CD14-positive monocyte (primary cell): ENCODE measurements at regions not wholly inside any gene's neighbourhood (a gene's known extent, or its start where the extent isn't known, plus 50 kb on each side); places are given as distances from the start of the nearest gene placed in this dataset.

Experiments
- DNase-seq, 3 donors: peaks; one replicate each; pipeline ENCODE4 v3.0.0-alpha.2; 2011 to 2022
- H2AFZ ChIP-seq: 2 replicates; pipeline ENCODE4 v1.6.0; 2012; ENCODE audit warnings: mild to moderate bottlenecking, low read depth, low read length, inconsistent platforms; ENCODE audit not compliant: insufficient read depth, poor library complexity, severe bottlenecking
- H3K27ac ChIP-seq, 2 donors: 1 replicate in 1 of 2; 2 replicates in 1 of 2; pipeline ENCODE4 v1.5.1; 2012 to 2013; ENCODE audit warnings: low read length in 2 of 2, control low read depth in 1 of 2, inconsistent platforms in 1 of 2, low read depth in 1 of 2, mild to moderate bottlenecking in 1 of 2
- H3K27me3 ChIP-seq, 2 donors: one replicate each; pipeline versions ENCODE4 v1.6.0 to v1.6.1; 2011 to 2013; ENCODE audit warnings: low read length in 2 of 2; ENCODE audit not compliant: control insufficient read depth in 2 of 2, insufficient read depth in 2 of 2
- H3K36me3 ChIP-seq, 2 donors: replicated peaks in 1 of 2; 1 replicate in 1 of 2; 2 replicates in 1 of 2; pipeline versions ENCODE4 v1.5.1 to v1.6.1; 2012 to 2013; ENCODE audit warnings: low read length in 2 of 2, control low read depth in 1 of 2, inconsistent platforms in 1 of 2, mild to moderate bottlenecking in 1 of 2; ENCODE audit not compliant: insufficient read depth in 2 of 2, control insufficient read depth in 1 of 2
- H3K4me1 ChIP-seq, 2 donors: 1 replicate in 1 of 2; 2 replicates in 1 of 2; pipeline versions ENCODE4 v1.5.1 to v1.6.1; 2012 to 2013; ENCODE audit warnings: low read length in 2 of 2, control low read depth in 1 of 2, inconsistent platforms in 1 of 2, mild to moderate bottlenecking in 1 of 2, moderate library complexity in 1 of 2; ENCODE audit not compliant: insufficient read depth in 2 of 2, control insufficient read depth in 1 of 2
- H3K4me2 ChIP-seq: replicated peaks from 2 replicates; pipeline ENCODE3; 2012; ENCODE audit warnings: low read length, moderate library complexity, mild to moderate bottlenecking; ENCODE audit not compliant: poor library complexity, severe bottlenecking; ENCODE audit errors: extremely low read depth
- H3K4me3 ChIP-seq, 3 experiments: fragments of 200-600 bp in 1 of 3; sonication (generic) in 1 of 3; replicated peaks in 1 of 3; 1 replicate in 2 of 3; 2 replicates in 1 of 3; pipeline ENCODE4 v1.5.1; 2011 to 2013; ENCODE audit warnings: low read length in 3 of 3, mild to moderate bottlenecking in 3 of 3, control low read depth in 2 of 3, low read depth in 2 of 3, inconsistent platforms in 1 of 3, moderate library complexity in 1 of 3
- H3K79me2 ChIP-seq: 2 replicates; pipeline ENCODE4 v1.6.0; 2012; ENCODE audit warnings: mild to moderate bottlenecking, control low read depth, inconsistent platforms, low read length, moderate library complexity; ENCODE audit not compliant: insufficient read depth
- H3K9ac ChIP-seq: 2 replicates; pipeline ENCODE4 v1.6.0; 2017; ENCODE audit warnings: low read length, mild to moderate bottlenecking; ENCODE audit not compliant: insufficient read depth, poor library complexity, severe bottlenecking
- H3K9me3 ChIP-seq, 2 donors: replicated peaks in 1 of 2; 1 replicate in 1 of 2; 2 replicates in 1 of 2; pipeline versions ENCODE4 v1.5.1 to v1.6.1; 2012 to 2013; ENCODE audit warnings: low read length in 2 of 2, control low read depth in 1 of 2; ENCODE audit not compliant: control insufficient read depth in 1 of 2, insufficient read depth in 1 of 2
- H4K20me1 ChIP-seq: 2 replicates; pipeline ENCODE4 v1.6.0; 2012; ENCODE audit warnings: mild to moderate bottlenecking, low read length, control low read depth, moderate library complexity; ENCODE audit not compliant: insufficient read depth
- H3K27ac Mint-ChIP-seq, 7 donors: one replicate each; pipeline ENCODE4 v1.8.0; 2020; ENCODE audit warnings: mild to moderate bottlenecking in 7 of 7, mixed read lengths in 7 of 7, moderate library complexity in 6 of 7, inconsistent platforms in 2 of 7
- H3K27me3 Mint-ChIP-seq, 3 donors: one replicate each; pipeline ENCODE4 v1.8.0; 2021 to 2022; ENCODE audit warnings: low read depth in 3 of 3, mild to moderate bottlenecking in 3 of 3, mixed read lengths in 3 of 3, moderate library complexity in 3 of 3, inconsistent platforms in 1 of 3
- H3K36me3 Mint-ChIP-seq, 2 donors: one replicate each; pipeline ENCODE4 v1.8.0; 2020; ENCODE audit warnings: mixed read lengths in 2 of 2, inconsistent platforms in 1 of 2, mild to moderate bottlenecking in 1 of 2
- H3K4me1 Mint-ChIP-seq: one replicate; pipeline ENCODE4 v1.8.0; 2020; ENCODE audit warnings: mild to moderate bottlenecking, mixed read lengths
- H3K4me3 Mint-ChIP-seq, 2 donors: one replicate each; pipeline ENCODE4 v1.8.0; 2020; ENCODE audit warnings: mild to moderate bottlenecking in 2 of 2, mixed read lengths in 2 of 2, moderate library complexity in 1 of 2
- H3K9me3 Mint-ChIP-seq, 7 donors: one replicate each; pipeline ENCODE4 v1.8.0; 2020 to 2022; ENCODE audit warnings: mixed read lengths in 7 of 7, mild to moderate bottlenecking in 6 of 7, moderate library complexity in 6 of 7, inconsistent platforms in 2 of 7
- CTCF ChIP-seq: fragments of 200-600 bp; IDR thresholded peaks from one replicate; pipeline ENCODE4 v1.8.0; 2022; ENCODE audit warnings: antibody characterized with exemption, mild to moderate bottlenecking
- WGBS: methylation state at CpG from one replicate; pipeline ENCODE4 v1.1.5; 2013; ENCODE audit warnings: missing lambda C conversion rate; ENCODE audit not compliant: insufficient coverage; 5-methylcytosine and 5-hydroxymethylcytosine counted together
- intact Hi-C, 2 donors: fragments of 100-400 bp; cut with micrococcal nuclease; formaldehyde crosslinking; loops; one replicate each; pipeline versions ENCODE4 v1.15.0 to v1.15.1; 2023

- Histone ChIP-seq H3K27ac (no peak overlapping the region), H3K9me3 (peaks cover 14 to 25% of the 10 kb centered on the region in 2 donors), H3K36me3 (no peaks in the 10 kb centered on the region), H3K4me2 (no peak overlapping the region), H3K79me2 (no peaks in the 10 kb centered on the region), H3K4me3 (no peak overlapping the region), H3K4me1 (no peaks in the 10 kb centered on the region), H3K9ac (no peak overlapping the region), H4K20me1 (no peaks in the 10 kb centered on the region), H3K27me3 (no peaks in the 10 kb centered on the region), H2AFZ (no peak overlapping the region)
- H3K27ac Mint-ChIP-seq = no peak overlapping the region
- H3K9me3 Mint-ChIP-seq = peaks cover under 1 to 28% (median 12%) of the 10 kb centered on the region in 7 donors
- no peak for DNase-seq
- H3K4me3 Mint-ChIP-seq = no peak overlapping the region
- WGBS = 82% methylated on average over 5 of the region's 8 CpGs
- no peak for TF ChIP-seq CTCF
- intact Hi-C loops = no loop called here
- peaks cover 0 to 1% (median 0%) of the 10 kb centered on the region in 3 donors for H3K27me3 Mint-ChIP-seq
- H3K4me1 Mint-ChIP-seq = no peaks in the 10 kb centered on the region
- H3K36me3 Mint-ChIP-seq = no peaks in the 10 kb centered on the region
These were observed 995.7 kb downstream of the TYW1 start for GRCh38 chr7:67992287-67992686.

DNA sequence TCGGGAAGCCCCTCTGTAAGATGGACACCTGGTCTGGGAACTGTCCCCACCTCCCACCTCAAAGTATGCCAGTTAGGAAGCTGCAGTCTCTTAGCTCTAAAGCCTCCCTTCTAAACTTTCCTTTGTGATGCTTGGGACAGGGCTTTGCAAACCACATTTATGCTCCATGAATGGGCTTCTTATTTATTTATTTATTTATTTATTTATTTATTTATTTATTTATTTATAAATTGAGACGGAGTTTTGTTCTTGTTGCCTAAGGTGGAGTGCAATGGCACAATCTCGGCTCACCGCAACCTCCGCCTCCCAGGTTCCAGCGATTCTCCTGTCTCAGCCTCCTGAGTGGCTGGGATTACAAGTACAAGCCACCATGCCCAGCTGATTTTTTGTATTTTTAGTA lies 1009.4 kb downstream of the TYW1 start:
- TF ChIP-seq CTCF = no peak
- peaks cover 0 to 4% (median 0%) of the 10 kb centered on the region in 3 donors for H3K27me3 Mint-ChIP-seq
- H3K9ac ChIP-seq = no peak overlapping the region
- peaks cover 0 to 28% (median 13%) of the 10 kb centered on the region in 7 donors for H3K9me3 Mint-ChIP-seq
- peaks cover 14 to 15% of the 10 kb centered on the region in 2 donors for H3K9me3 ChIP-seq
- no peaks in the 10 kb centered on the region for H3K27me3 ChIP-seq
- no peak overlapping the region for H3K4me3 Mint-ChIP-seq
- H3K4me3 ChIP-seq = no peak overlapping the region
- H2AFZ ChIP-seq = no peak overlapping the region
- H3K36me3 Mint-ChIP-seq = no peaks in the 10 kb centered on the region
- H3K36me3 ChIP-seq = no peaks in the 10 kb centered on the region
- no peak overlapping the region for H3K4me2 ChIP-seq
- no peaks in the 10 kb centered on the region for H3K79me2 ChIP-seq
- H3K4me1 Mint-ChIP-seq = no peaks in the 10 kb centered on the region
- whole genome bisulfite sequencing = 86% methylated on average over 5 of the region's 6 CpGs
- no peak overlapping the region for H3K27ac Mint-ChIP-seq
- intact Hi-C loops = no loop called here
- no peak for DNase-seq
- H4K20me1 ChIP-seq = no peaks in the 10 kb centered on the region
- H3K27ac ChIP-seq = no peak overlapping the region
- no peaks in the 10 kb centered on the region for H3K4me1 ChIP-seq
